Stimulated activated CD4-positive, alpha-beta T cell treated with anti-CD3 and anti-CD28 coated beads, TNF-alpha, amount 100 ng/mL, for 48 hours (primary cell): ENCODE measurements at regions not wholly inside any gene's neighbourhood (a gene's known extent, or its start where the extent isn't known, plus 50 kb on each side); places are given as distances from the start of the nearest gene placed in this dataset.
"Not testable (repeated sequence)": the region's sequence is repeated elsewhere in the genome, so short reads cannot be mapped to it uniquely, and the experiment has no call there.

Experiments used
- DNase-seq, 3 donors: peaks; one replicate each; pipeline ENCODE4 v3.0.0-alpha.2; 2020; ENCODE audit warnings: low read depth in 3 of 3

DNA sequence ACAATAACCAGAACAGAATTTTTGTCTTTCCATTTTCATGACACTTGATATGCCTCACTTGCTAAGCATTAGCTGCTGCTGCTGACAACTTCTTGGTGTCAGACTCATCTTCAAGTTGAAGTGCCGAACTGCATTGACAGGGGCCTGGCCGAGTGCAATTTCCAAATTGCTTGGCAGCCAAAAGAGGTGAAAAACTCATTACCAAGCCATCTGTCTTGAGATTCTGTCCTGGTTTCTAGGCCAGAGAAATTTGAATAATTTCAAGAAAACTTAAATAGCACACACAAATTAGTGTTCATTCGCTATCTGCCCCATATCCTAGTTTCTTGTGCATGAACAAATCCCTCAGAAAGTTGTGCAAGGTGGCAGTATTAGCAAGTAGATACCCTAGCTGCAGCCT is 165.3 kb upstream of the RASSF8 start:
- DNase-seq, result no peak

DNA sequence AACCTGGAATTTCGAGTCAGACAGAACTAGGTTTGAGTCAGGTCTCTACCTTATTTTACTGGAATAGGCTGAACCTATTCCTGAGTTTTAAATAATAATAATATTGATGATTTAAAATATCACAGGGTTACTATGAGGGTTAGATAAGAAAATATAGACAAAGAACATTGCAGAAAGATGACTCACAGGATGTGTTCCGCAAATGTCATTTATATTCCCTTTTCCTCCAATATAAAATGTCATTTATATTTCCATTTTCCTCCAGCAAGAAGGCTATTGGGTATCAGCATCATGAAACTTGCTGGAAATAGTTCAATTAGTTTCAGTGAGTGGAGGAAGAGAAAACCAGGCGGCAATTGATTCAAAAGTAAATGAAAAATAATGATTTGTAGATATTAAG is 163.9 kb upstream of the RASSF8 start:
- DNase-seq, result no peak

DNA sequence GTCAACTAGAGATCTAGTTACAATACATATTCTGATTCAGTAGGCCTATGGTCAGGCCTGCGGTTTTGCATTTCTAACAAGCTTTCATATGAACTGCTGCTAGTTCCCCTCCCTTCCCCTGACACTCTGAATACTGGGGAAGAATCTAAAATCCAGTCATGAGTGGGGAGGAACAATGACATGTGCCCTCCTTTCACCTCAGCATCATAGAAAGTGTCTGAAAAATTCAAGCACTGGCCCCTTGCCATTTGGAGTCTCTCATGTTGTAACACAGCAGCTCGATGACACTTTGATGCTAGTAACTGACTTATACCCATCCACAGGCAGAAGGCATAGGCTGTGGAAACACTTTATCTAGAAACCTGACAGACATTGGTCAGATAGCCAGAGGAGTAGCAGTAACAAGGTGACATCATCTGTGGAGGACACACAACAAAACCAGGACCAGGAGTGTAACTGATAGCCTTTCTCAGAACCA is 161.9 kb upstream of the RASSF8 start:
- DNase-seq, result no peak

DNA sequence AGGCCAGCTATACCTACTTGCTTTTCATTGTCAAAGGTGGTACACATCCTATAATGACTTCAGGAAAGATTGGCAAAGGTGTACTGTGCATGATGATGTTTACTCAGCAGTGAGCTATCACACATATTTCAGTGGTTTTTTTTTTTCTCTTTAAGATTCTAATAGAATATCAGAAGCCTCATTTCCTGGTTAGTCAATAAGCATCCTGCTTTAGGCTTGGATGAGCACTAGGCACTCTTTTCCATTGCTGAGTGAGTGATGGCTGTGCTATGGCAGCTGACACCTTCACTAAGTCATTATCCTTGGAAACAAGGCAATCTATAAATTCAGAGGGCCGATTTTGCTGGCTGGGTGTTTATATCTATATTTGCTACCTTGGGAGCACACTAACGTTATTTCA is 161.1 kb upstream of the RASSF8 start:
- no peak for DNase-seq

DNA sequence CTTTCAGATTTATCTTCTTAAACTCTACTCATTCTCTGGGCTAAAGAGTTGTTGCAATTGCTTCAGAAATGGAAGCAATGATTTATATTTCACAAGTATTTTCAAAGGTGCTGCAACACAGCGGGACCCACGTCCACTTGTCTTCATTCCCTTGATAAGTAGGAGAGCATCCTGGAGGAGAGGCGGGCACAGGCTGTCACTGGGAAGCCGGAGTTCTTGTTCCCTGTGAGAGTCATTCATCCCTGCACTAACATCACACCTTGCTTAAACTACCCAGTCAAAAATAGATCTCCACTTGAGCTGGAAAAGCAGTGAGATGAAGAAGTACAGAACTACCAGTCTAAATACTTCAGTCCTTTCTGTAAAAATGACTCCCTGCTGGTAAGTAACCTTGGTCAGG is 160.5 kb upstream of the RASSF8 start:
- DNase-seq, result no peak

DNA sequence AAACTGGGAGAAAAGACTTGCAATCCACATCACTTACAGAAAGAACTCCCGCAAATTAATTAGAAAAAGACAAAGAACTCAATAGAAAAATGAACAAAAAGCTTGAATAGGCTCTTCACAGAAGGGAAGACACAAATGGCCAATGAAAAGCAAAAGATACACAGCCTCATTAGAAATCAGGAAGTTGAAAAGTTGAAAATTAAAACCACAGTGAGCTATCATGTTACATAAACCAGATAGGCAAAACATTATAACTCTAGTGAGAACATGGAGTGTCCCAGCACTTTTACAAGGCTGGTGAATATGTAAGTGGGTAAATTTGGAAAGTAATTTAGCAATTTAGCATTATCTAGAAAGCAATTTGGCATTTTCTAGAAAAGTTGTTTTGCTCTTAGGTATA is 158.4 kb upstream of the RASSF8 start:
- no peak for DNase-seq

DNA sequence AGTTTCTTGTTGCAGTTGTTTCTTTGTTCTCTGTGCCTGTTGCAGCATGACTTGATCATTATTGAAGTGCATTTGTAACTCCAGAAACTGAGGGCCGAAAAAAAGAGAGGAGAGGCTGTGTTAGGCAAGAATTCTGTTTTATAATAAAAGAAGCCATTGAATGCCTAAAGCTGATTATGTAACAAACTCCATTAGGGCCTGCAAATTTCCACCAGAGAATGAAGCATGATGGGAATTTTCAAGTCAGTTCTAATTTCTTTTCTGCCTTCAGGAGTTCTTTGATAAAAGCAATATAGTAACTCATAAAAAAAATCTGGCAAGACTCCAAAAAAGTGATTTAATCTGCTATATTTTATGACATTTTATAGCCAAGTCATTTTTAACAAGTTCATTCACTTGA is 156.7 kb upstream of the RASSF8 start:
- DNase-seq, result no peak

DNA sequence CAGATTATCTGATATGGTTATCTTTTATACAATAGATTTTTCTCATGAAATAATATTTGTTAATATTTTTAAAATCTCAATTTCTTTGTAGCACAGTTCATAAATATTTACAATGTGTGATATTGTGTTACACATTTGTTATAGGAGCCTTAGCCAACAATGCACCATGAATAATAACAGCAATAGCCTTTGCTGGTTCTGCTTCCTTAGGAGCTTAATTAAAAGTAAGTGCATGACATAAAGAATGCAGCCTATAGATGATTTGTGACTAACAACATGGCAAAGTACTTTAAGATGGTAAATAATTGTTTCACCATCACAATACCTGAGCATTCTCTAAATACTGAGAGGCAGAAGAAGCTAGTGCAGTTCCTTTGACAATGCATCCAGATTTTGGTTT is 156.3 kb upstream of the RASSF8 start:
- no peak for DNase-seq

DNA sequence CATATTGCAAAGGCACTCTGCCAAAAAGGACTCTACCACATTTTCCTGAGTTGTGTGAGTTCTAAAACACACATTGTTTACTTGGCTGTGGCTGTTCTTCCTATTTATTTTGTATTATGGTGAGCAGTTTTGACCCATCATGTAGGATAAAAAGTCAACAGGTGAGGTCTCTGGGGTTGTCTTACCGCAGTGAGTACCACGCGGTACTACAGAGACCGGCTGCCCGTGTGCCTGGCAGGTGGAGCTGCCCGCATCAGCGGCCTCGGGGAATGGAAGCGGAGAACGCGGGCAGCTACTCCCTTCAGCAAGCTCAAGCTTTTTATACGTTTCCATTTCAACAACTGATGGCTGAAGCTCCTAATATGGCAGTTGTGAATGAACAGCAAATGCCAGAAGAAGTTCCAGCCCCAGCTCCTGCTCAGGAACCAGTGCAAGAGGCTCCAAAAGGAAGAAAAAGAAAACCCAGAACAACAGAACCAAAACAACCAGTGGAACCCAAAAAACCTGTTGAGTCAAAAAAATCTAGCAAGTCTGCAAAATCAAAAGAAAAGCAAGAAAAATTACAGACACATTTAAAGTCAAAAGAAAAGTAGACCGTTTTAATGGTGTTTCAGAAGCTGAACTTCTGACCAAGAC is 155.3 kb upstream of the RASSF8 start:
- not testable (repeated sequence) for DNase-seq

DNA sequence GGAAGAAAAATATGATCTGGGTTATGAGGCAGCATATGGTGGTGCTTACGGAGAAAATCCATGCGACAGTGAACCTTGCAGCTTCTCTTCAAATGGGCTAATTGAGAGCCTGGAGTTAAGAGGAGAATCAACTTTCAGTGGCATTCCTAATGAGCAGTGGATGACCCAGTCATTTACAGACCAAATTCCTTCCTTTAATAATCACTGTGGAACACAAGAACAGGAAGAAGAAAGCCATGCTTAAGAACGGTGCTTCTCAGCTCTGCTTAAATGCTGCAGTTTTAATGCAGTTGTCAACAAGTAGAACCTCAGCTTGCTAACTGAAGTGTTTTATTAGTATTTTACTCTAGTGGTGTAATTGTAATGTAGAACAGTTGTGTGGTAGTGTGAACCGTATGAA is 154.2 kb upstream of the RASSF8 start:
- DNase-seq, result not testable (repeated sequence)

DNA sequence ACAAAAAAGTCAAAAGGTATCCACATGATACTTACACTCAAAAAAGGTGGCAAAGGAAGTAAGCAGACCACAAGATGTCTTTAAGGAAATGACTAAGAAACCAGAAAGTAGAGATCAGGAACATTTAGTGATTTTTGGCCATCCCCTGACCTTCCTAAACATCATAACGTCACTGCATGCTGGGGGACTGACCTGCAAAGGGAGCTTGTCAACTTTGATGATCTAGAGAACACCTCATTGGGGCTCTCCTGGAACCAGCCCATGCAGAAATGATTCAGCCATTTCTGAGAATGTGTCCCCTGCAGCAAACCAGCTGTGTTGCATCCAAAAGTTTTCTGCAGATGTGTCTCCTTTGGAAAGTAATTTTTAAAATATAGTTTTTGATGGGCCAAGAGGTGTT is 152.2 kb upstream of the RASSF8 start:
- DNase-seq, result peak in 1 of 3 donors; percentile 3

DNA sequence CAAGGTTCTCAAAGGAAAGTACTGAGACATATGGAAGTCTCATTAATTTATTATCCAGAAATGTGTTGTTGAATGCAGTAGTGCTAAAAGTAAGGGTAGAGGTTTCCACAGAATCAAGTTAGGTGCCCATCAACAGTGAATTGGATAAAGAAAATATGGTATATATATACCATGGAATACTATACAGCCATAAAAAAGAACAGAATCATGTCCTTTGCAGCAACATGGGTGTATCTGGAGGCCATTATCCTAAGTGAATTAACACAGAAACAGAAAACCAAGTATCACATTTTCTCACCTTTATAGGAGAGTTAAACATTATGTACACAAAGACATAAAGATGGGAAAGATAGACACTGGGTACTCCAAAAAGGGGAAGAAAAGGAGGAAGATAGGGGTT is 149.9 kb upstream of the RASSF8 start:
- no peak for DNase-seq

DNA sequence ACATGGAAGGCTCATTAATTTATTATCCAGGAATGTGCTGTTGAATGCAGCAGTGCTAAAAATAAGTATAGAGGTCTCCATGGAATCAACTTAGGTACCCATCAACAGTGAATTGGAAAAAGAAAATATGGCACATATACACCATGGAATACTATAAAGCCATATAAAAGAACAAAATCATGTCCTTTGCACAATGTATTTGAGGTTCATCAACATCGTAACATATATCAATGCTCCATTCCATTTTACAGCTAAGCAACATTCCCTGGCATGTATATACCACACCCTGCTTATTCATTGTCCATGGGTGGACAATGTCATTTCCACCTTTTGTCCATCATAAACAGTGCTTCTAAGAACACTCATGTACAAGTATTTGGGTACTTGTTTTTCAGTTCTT is 147.8 kb upstream of the RASSF8 start:
- DNase-seq, result no peak

DNA sequence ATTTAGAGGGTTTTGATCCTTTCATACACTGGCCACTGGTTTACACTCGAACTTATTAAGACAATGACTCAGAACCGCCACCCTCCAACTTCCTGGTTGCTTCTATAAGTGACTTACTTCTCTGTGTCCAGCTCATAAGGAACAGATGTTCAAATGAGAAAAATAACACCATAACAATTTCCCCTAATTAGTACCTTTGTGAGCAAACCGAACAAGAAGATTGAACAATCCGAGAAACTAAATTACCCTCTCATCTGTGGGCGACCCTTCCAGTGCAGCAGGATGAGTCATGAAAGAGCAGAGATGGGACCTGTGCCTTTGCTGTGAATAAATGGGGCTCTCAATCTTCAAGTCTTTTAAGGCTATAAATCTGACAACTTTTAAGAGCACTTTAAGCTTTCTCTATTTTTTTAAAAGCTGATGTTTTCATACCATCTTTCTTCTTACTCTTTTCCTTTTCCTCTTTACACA is 146.8 kb upstream of the RASSF8 start:
- no peak for DNase-seq

DNA sequence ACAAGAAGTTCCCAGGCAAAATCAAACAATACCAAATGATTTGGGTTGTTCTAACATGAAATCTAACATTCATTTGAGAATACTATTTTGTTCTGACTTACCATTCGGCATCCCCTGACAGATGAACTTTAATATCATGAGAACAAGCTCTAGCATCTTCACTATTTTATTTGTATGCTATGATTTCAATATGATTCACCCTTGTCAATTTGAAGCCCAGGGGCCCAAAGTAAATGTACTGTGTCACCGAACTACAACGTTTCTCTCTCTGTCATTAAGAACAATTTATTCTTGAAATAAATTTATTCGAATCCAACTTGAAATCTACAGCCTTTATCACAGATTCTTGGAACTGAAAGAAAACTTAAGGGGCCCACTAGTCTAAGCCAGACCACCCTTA is 146.2 kb upstream of the RASSF8 start:
- no peak for DNase-seq

DNA sequence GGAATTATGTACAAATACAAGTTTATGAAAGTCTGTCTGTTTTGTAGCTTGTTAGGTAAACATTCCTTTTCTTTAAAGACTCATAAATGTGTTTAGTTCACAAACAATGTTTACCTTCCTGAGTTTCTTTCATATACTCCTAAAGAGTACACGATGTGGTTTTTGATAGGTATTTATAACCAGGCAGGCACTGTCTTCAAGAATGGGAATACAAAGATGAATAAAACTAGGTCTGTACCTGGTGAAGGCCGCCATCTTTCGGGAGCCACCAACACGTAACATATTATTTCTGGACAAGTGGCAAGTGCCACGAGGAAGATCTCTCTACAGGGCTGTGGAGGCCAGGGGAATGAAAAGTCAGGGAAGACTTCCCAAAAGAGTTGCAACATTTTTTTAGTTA is 144.6 kb upstream of the RASSF8 start:
- no peak for DNase-seq

DNA sequence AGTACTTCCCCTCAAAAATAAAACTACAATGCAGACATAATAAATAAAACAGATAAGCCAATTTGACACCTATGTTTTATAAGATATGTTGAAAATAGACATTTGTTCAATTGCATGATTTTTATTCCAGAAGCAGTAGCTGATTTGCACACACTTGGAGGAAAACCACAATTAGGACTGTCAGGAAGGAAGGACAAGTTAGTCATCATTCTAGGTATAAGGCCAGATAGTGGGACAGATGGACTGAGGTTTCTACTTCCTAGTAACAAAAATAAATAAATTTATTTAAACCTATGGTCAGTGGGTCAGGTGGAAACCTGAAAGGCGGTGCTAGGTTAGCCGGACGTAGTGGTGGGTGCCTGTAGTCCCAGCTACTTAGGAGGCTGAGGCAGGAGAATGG is 141.8 kb upstream of the RASSF8 start:
- no peak for DNase-seq

DNA sequence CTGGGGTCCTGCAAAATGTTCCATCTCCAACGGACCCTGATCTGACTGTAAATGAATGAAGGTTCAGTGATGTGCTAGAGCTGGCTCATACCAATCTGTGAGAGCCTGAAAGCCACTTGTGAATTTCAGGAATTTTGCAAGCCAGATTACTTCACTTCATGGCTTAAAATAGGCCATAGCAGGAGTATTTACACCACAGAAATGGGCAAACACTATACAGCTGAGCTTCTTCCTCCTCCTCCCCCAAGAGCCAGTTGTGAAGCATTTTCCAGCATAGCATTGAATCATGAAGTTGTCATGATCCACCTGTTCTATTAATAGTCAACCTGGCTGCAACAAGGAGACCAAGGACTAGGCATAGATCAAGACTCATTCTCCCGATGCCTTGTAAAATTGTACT is 141.3 kb upstream of the RASSF8 start:
- DNase-seq, result no peak

DNA sequence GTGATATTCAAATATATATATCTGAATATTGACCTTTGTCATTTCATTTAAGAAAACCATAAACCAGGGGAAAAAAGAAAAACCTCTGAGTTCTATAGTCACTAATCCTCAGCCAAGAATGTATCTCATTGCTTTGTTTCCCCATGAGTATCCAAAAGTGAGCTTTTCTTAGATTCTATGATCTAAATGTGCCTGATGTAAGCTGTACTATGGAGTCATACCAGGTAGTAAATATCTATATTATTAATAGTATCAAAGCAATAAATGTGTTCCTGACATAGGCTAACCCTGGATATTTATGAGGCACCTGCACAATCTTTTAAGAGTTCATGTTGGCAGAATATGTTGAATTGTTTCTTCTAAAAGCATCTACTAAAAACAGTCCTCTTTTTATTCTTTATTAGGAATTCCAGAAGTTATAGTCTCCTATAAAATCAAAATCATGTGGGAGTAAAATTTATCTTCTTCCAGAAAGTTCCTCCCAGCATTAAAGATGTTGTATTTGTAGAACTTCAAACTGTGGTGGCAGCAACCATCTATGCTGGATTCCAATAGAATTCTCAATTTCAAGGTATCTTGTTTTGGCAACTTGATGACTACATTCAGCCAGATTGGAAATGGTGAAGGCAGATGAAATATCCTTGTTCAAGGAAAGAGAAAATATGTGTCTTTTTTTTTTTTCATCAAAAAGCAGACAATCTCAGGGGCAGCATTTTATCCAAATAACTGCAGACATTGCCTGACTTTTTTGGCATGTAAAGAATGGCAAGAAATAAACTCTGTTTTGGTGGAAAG is 139.7 kb upstream of the RASSF8 start:
- DNase-seq, result no peak

DNA sequence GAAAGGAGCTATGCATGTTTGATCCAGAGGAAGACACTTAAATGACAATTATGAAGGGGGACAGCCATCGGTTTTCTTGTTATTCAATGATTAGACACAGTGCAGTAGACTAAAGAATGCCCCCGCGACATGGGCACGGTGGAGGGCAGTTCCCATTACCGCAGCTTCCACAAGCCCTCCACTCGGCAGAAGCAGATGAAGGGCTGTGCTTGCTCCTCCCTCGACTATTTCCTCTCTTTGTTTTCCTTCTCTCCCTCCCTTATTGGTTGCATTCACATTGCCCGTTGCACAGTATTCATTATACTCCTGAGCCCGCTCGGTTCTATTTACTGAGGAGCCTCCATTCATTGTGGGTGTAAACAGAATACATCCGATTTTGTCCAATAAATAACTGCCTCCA is 138.8 kb upstream of the RASSF8 start:
- no peak for DNase-seq

DNA sequence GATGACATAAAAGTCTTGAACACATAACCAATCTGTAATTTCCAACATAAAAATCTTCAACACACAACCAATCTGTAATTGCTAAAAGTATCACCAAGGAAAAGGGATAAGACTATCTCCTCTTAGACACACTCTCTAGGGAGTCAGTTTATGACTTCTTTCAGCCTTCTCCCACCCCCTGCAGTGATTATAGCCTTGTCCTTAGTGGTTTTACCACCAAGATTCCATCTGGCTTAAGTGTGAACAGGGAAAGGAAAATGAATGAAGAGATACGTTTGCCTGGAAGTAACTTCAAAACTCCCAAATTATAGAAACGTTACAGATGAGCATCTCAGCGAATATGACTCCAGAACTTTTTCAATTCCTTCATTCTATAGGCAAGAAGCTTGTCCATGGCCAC is 136.2 kb upstream of the RASSF8 start:
- DNase-seq, result no peak

DNA sequence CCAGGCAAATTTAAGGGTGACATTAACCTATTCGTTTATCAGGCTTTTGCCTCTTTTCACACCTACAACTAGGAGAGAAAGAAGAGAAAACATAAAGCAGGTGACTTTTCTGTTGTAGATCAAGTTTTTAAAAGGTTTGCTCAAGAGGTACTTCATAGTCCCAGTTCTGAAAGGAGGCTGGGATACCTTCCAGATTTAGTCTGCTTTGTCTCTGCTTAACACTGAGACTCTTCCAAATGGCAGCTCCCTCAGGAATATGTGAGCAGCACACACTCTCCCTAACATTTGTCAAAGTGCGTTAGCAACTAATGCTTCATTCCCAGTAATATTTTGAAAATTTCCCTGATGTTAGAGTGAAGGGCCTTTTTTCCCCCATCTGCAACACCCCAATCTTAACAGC is 133.7 kb upstream of the RASSF8 start:
- DNase-seq, result no peak

DNA sequence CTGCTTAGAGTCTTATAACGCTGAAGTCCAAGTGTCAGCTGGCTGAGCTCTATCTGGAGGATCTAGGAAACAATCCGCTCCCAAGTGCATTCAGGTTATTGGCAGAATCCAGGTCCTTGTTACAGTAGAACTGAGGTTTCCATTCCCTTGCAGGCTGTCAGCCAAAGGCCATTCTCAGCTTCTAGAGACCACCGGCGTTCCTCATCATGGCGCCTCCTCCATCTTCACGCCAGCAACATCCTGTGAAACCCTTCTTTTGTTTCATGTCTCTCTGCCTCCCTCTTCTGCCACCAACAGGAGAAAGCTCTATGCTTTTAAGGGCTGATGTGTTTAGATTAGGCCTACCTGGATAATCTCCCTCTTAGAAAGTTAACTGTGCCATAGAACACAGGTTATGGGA is 133.0 kb upstream of the RASSF8 start:
- DNase-seq, result no peak

DNA sequence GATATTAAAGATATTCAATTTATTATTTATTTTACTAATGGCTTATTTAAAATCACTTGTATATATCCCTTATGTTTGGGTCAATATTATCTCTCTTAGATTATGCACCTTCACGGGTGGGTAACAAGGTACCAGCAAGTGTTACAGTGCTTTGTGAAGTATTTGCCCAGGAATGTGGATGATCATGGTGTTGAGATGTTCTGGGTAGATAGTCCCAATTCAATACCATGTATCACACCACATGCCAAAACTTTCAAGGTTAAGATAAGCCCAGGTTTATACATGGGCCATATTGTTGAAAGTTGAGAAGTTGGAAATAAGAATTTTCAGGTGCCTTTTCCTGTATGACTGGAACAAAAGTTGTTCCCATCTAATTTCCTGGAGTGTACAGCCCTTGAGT is 131.3 kb upstream of the RASSF8 start:
- DNase-seq, result no peak
